ENCODE measurements at regions not wholly inside any gene's neighbourhood (a gene's known extent, or its start where the extent isn't known, plus 50 kb on each side); places are given as distances from the start of the nearest gene placed in this dataset.
A peak's percentile ranks its signal among the peaks of the same experiment; 100 is the strongest.
"Not testable (repeated sequence)": the region's sequence is repeated elsewhere in the genome, so short reads cannot be mapped to it uniquely, and the experiment has no call there.

GRCh38 chr21:35506352-35506751 is 457.2 kb upstream of the RUNX1 start:
- Histone ChIP-seq H3K36me3 (replicated peaks; ENCODE audit: control insufficient read depth, insufficient read depth, low read length) (no peaks in the 10 kb centered on the region), H3K4me3 (ENCODE audit: insufficient read depth, low read depth, low read length) (no peak overlapping the region), H3K27me3 (ENCODE audit: control insufficient read depth, insufficient read depth, low read length) (no peaks in the 10 kb centered on the region)
- DNase-seq: peak; percentile 46

DNA sequence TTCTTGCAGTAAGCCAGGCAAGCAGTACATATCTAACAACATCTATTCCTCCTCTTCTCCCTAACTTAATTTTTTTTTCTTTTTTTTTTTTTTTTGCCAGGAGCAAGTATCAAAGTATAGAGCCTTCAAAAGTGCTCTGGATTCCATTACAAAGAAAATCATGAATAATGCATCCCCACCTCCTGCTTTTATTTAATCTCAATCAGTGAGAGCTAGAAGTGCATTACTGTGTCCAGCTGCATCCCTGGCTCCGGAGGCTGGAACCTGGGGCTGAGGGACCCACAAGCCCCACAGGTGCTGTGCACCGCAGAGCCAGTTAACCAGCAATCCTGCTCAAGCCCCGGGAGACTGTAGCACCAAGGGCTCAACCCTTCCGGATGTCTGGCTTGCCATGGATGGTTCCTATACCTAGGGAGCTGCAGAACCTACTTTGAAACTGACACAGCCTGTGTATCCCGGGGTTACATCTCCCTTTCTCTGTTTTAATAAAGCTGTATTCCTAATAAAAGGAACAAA is 455.9 kb upstream of the RUNX1 start:
- Histone ChIP-seq H3K36me3 (replicated peaks; ENCODE audit: control insufficient read depth, insufficient read depth, low read length) (no peaks in the 10 kb centered on the region), H3K27me3 (ENCODE audit: control insufficient read depth, insufficient read depth, low read length) (no peaks in the 10 kb centered on the region), H3K4me3 (ENCODE audit: insufficient read depth, low read depth, low read length) (no peak overlapping the region)
- DNase-seq: no peak

- Histone ChIP-seq H3K4me3 (ENCODE audit: insufficient read depth, low read depth, low read length) (no peak overlapping the region), H3K36me3 (replicated peaks; ENCODE audit: control insufficient read depth, insufficient read depth, low read length) (no peaks in the 10 kb centered on the region), H3K27me3 (ENCODE audit: control insufficient read depth, insufficient read depth, low read length) (no peaks in the 10 kb centered on the region)
- no peak for DNase-seq
Measured at GRCh38 chr21:35504277-35504676, 455.2 kb upstream of the RUNX1 start.

- H3K27me3 ChIP-seq (ENCODE audit: control insufficient read depth, insufficient read depth, low read length): no peaks in the 10 kb centered on the region
- peak; percentile 17 for DNase-seq
- no peak overlapping the region for H3K4me3 ChIP-seq (ENCODE audit: insufficient read depth, low read depth, low read length)
- H3K36me3 ChIP-seq (replicated peaks; ENCODE audit: control insufficient read depth, insufficient read depth, low read length): no peaks in the 10 kb centered on the region
Measured at GRCh38 chr21:35503671-35504070, 454.6 kb upstream of the RUNX1 start.

GRCh38 chr21:35502821-35503220 is 453.7 kb upstream of the RUNX1 start:
- Histone ChIP-seq H3K36me3 (replicated peaks; ENCODE audit: control insufficient read depth, insufficient read depth, low read length) (no peaks in the 10 kb centered on the region), H3K27me3 (ENCODE audit: control insufficient read depth, insufficient read depth, low read length) (no peaks in the 10 kb centered on the region), H3K4me3 (ENCODE audit: insufficient read depth, low read depth, low read length) (no peak overlapping the region)
- no peak for DNase-seq

DNA sequence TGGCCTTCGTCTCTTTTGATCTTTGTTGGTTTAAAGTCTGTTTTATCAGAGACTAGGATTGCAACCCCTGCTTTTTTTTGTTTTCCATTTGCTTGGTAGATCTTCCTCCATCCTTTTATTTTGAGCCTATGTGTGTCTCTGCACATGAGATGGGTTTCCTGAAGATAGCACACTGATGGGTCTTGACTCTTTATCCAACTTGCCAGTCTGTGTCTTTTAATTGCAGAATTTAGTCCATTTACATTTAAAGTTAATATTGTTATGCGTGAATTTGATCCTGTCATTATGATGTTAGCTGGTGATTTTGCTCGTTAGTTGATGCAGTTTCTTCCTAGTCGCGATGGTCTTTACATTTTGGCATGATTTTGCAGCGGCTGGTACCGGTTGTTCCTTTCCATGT is 448.4 kb upstream of the RUNX1 start:
- not testable (repeated sequence) for H3K4me3 ChIP-seq (ENCODE audit: insufficient read depth, low read depth, low read length); DNase-seq; H3K36me3 ChIP-seq (replicated peaks; ENCODE audit: control insufficient read depth, insufficient read depth, low read length); H3K27me3 ChIP-seq (ENCODE audit: control insufficient read depth, insufficient read depth, low read length)

DNA sequence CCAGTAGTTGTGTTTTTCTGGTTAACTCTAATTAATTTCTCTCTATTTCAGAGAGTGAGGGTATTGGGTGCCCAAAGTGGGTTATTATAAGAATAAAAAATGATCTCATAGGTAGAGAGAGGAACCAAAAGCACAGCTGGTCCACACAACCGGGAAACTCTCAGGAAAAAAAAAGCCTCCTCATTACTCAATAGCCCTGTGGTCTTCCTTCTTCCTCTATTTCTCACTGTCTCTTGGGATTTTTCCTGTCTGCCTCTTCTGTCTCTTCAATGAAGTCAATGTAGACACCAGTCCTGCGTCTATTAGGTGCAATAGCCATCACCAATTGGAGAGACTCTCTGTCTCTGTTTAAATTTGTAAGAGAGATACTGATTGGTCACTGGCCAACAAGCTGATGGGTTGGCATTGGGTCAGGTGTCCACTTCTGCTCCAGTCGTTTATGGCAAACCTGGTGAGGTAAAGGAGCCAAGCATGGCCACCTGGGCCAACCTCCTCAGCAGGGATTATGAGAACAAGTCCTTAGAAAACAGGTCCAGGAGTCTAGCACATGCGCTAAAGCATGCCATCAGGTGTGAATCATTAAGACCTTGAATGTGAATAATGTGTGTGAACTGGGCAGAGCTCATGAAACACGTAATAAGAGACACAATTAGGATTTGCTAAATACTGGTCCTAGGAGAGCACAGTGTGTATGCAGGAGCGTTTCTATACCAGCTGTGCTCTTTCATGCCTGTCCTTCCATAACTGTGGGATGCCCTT is 443.0 kb upstream of the RUNX1 start:
- Histone ChIP-seq H3K27me3 (ENCODE audit: control insufficient read depth, insufficient read depth, low read length) (no peaks in the 10 kb centered on the region), H3K36me3 (replicated peaks; ENCODE audit: control insufficient read depth, insufficient read depth, low read length) (no peaks in the 10 kb centered on the region), H3K4me3 (ENCODE audit: insufficient read depth, low read depth, low read length) (no peak overlapping the region)
- no peak for DNase-seq

- no peak overlapping the region for H3K4me3 ChIP-seq (ENCODE audit: insufficient read depth, low read depth, low read length)
- H3K36me3 ChIP-seq (replicated peaks; ENCODE audit: control insufficient read depth, insufficient read depth, low read length): no peaks in the 10 kb centered on the region
- no peak for DNase-seq
- H3K27me3 ChIP-seq (ENCODE audit: control insufficient read depth, insufficient read depth, low read length): no peaks in the 10 kb centered on the region
Measured at GRCh38 chr21:35491114-35491513, 442.0 kb upstream of the RUNX1 start.

GRCh38 chr21:35489389-35489980 is 440.4 kb upstream of the RUNX1 start:
- no peaks in the 10 kb centered on the region for H3K27me3 ChIP-seq (ENCODE audit: control insufficient read depth, insufficient read depth, low read length)
- H3K36me3 ChIP-seq (replicated peaks; ENCODE audit: control insufficient read depth, insufficient read depth, low read length): no peaks in the 10 kb centered on the region
- no peak overlapping the region for H3K4me3 ChIP-seq (ENCODE audit: insufficient read depth, low read depth, low read length)
- no peak for DNase-seq

DNA sequence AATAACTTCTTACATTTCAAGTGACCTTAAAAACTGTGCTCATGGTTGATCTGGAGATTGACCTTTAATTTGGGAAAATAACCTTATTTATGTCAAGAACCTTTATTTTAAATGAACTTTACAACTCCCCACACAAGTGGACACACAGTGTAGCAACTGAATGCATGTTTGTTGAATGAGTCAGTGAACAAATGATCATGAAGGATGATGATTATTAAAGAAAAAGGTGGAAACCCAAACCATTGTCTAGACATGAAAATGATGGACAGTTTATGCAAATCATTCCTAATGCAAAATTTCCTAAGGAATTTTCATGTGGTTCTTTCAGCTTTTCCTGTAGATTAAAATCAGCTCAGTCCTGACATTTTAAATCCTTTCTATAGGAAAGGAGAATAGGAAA is 439.8 kb upstream of the RUNX1 start:
- Histone ChIP-seq H3K27me3 (ENCODE audit: control insufficient read depth, insufficient read depth, low read length) (no peaks in the 10 kb centered on the region), H3K4me3 (ENCODE audit: insufficient read depth, low read depth, low read length) (no peak overlapping the region), H3K36me3 (replicated peaks; ENCODE audit: control insufficient read depth, insufficient read depth, low read length) (no peaks in the 10 kb centered on the region)
- no peak for DNase-seq

GRCh38 chr21:35485364-35485763 is 436.3 kb upstream of the RUNX1 start:
- no peaks in the 10 kb centered on the region for H3K27me3 ChIP-seq (ENCODE audit: control insufficient read depth, insufficient read depth, low read length)
- H3K36me3 ChIP-seq (replicated peaks; ENCODE audit: control insufficient read depth, insufficient read depth, low read length): no peaks in the 10 kb centered on the region
- no peak overlapping the region for H3K4me3 ChIP-seq (ENCODE audit: insufficient read depth, low read depth, low read length)
- DNase-seq: no peak

- Histone ChIP-seq H3K27me3 (ENCODE audit: control insufficient read depth, insufficient read depth, low read length) (no peaks in the 10 kb centered on the region), H3K4me3 (ENCODE audit: insufficient read depth, low read depth, low read length) (no peak overlapping the region), H3K36me3 (replicated peaks; ENCODE audit: control insufficient read depth, insufficient read depth, low read length) (no peaks in the 10 kb centered on the region)
- DNase-seq: no peak
Measured at GRCh38 chr21:35484851-35485250, 435.7 kb upstream of the RUNX1 start.

DNA sequence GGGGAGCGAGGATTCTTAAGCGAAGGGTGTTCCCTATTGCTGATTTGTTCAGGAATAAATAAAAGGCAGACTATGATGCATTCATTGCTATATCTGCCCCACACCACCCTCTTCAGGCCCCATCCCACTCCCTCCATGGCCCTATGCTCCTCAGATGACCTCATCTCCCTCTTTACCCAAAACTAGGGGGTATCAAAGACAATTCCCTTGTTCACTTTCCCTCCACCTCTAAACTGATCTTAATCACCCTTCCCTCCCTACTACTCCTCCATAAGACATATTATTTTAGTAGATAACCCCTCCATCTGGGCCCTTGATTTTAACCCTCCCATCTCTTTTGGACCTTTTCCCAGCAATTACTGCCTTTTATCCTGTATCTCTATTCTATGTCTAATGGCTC is 434.9 kb upstream of the RUNX1 start:
- H3K36me3 ChIP-seq (replicated peaks; ENCODE audit: control insufficient read depth, insufficient read depth, low read length): no peaks in the 10 kb centered on the region
- no peak for DNase-seq
- no peaks in the 10 kb centered on the region for H3K27me3 ChIP-seq (ENCODE audit: control insufficient read depth, insufficient read depth, low read length)
- H3K4me3 ChIP-seq (ENCODE audit: insufficient read depth, low read depth, low read length): no peak overlapping the region

- Histone ChIP-seq H3K36me3 (replicated peaks; ENCODE audit: control insufficient read depth, insufficient read depth, low read length) (no peaks in the 10 kb centered on the region), H3K27me3 (ENCODE audit: control insufficient read depth, insufficient read depth, low read length) (no peaks in the 10 kb centered on the region), H3K4me3 (ENCODE audit: insufficient read depth, low read depth, low read length) (no peak overlapping the region)
- no peak for DNase-seq
Measured at GRCh38 chr21:35482933-35483662, 434.0 kb upstream of the RUNX1 start.

GRCh38 chr21:35482096-35482495 is 433.0 kb upstream of the RUNX1 start:
- no peaks in the 10 kb centered on the region for H3K27me3 ChIP-seq (ENCODE audit: control insufficient read depth, insufficient read depth, low read length)
- no peaks in the 10 kb centered on the region for H3K36me3 ChIP-seq (replicated peaks; ENCODE audit: control insufficient read depth, insufficient read depth, low read length)
- no peak for DNase-seq
- no peak overlapping the region for H3K4me3 ChIP-seq (ENCODE audit: insufficient read depth, low read depth, low read length)
